SK-N-SH (cell line): ENCODE measurements at regions not wholly inside any gene's neighbourhood (a gene's known extent, or its start where the extent isn't known, plus 50 kb on each side); places are given as distances from the start of the nearest gene placed in this dataset.

Source experiments
- CTCF ChIA-PET: fragments of 300-600, 350-600 bp; formaldehyde crosslinking; extraction: SDS; loops from one replicate; lab custom pipeline; 2021; lab: Yijun Ruan, JAX
- POLR2A ChIA-PET: fragments of 350-600 bp; sonication (Branson Sonifier 250); formaldehyde crosslinking; extraction: SDS; loops from one replicate; lab custom pipeline; 2020; ENCODE audit warnings: antibody characterized with exemption, inconsistent platforms; lab: Yijun Ruan, JAX
- DNase-seq: peaks from one replicate; pipeline ENCODE4 v3.0.0; 2012
- H2AFZ ChIP-seq: fragments of 200-600 bp; sonication (generic); 2 replicates; pipeline ENCODE4 v1.8.1; 2016; ENCODE audit warnings: antibody characterized with exemption, mild to moderate bottlenecking, low read depth
- H3F3A ChIP-seq: fragments of 200-600 bp; sonication (generic); replicated peaks from 2 replicates; pipeline ENCODE3; 2016; ENCODE audit warnings: antibody characterized with exemption, mild to moderate bottlenecking; ENCODE audit not compliant: insufficient read depth
- H3K27ac ChIP-seq, 2 experiments: fragments of 200-500 bp in 1 of 2; fragments of 200-600 bp in 1 of 2; sonication (Bioruptor generic) in 1 of 2; sonication (generic), shearing (Covaris generic) in 1 of 2; 2 replicates each; pipeline versions ENCODE4 v1.5.1 to v1.6.1; 2014 to 2016; ENCODE audit warnings: low read depth in 2 of 2, inconsistent platforms in 1 of 2, low read length in 1 of 2, mild to moderate bottlenecking in 1 of 2, mixed read lengths in 1 of 2
- H3K27me3 ChIP-seq: fragments of 200-600 bp; sonication (generic), shearing (Covaris generic); 2 replicates; pipeline ENCODE4 v1.6.1; 2016; ENCODE audit warnings: mixed run types; ENCODE audit not compliant: insufficient read depth
- H3K36me3 ChIP-seq, 2 experiments: fragments of 200-500 bp in 1 of 2; fragments of 200-600 bp in 1 of 2; sonication (Bioruptor generic) in 1 of 2; sonication (generic) in 1 of 2; replicated peaks in 1 of 2; 2 replicates each; pipeline versions ENCODE3 to v1.5.1; 2014 to 2016; ENCODE audit warnings: low read length in 1 of 2, mild to moderate bottlenecking in 1 of 2; ENCODE audit not compliant: insufficient read depth in 2 of 2, control insufficient read depth in 1 of 2
- H3K4me1 ChIP-seq, 2 experiments: fragments of 200-500 bp in 1 of 2; fragments of 200-600 bp in 1 of 2; sonication (Bioruptor generic) in 1 of 2; sonication (generic), shearing (Covaris generic) in 1 of 2; 2 replicates each; pipeline versions ENCODE4 v1.5.1 to v1.6.1; 2014 to 2016; ENCODE audit warnings: low read depth in 1 of 2, low read length in 1 of 2, mixed run types in 1 of 2; ENCODE audit not compliant: insufficient read depth in 2 of 2, control insufficient read depth in 1 of 2
- H3K4me2 ChIP-seq: fragments of 200-600 bp; sonication (generic), shearing (Covaris generic); 2 replicates; pipeline ENCODE4 v1.6.1; 2017; ENCODE audit warnings: mixed run types
- H3K4me3 ChIP-seq, 2 experiments: fragments of 200-500 bp in 1 of 2; fragments of 200-600 bp in 1 of 2; sonication (Bioruptor generic) in 1 of 2; sonication (generic), shearing (Covaris generic) in 1 of 2; 2 replicates each; pipeline versions ENCODE4 v1.5.1 to v1.8.1; 2014 to 2016; ENCODE audit warnings: low read depth in 2 of 2, inconsistent platforms in 1 of 2, low read length in 1 of 2, mild to moderate bottlenecking in 1 of 2, mixed read lengths in 1 of 2, moderate library complexity in 1 of 2
- H3K79me2 ChIP-seq: fragments of 200-600 bp; sonication (generic); 2 replicates; pipeline ENCODE4 v1.8.1; 2017; ENCODE audit warnings: mild to moderate bottlenecking; ENCODE audit not compliant: insufficient read depth
- H3K9ac ChIP-seq: fragments of 200-600 bp; sonication (generic); 2 replicates; pipeline ENCODE4 v1.6.1; 2017; ENCODE audit warnings: mixed run types
- H3K9me2 ChIP-seq: fragments of 200-600 bp; sonication (generic); 2 replicates; pipeline ENCODE4 v1.6.1; 2017; ENCODE audit warnings: mixed run types
- H3K9me3 ChIP-seq: fragments of 200-600 bp; sonication (generic); 2 replicates; pipeline ENCODE4 v1.6.1; 2017; ENCODE audit warnings: mixed run types, mild to moderate bottlenecking, moderate library complexity
- H4K20me1 ChIP-seq: fragments of 200-600 bp; sonication (generic); 2 replicates; pipeline ENCODE4 v1.6.1; 2017; ENCODE audit warnings: mild to moderate bottlenecking, mixed run types; ENCODE audit not compliant: insufficient read depth
- CHD2 ChIP-seq: fragments of 150-350 bp; IDR thresholded peaks from 2 replicates; pipeline ENCODE4 v1.6.1; 2018; ENCODE audit warnings: low read length; ENCODE audit not compliant: partially characterized antibody
- ELF1 ChIP-seq: IDR thresholded peaks from 2 replicates; pipeline ENCODE4 v1.4.0; 2012
- EP300 ChIP-seq, 2 experiments: IDR thresholded peaks; 2 replicates each; pipeline versions ENCODE4 v1.4.0 to v1.6.1; 2012; ENCODE audit warnings: borderline replicate concordance in 1 of 2, low read depth in 1 of 2, low read length in 1 of 2
- EZH2phosphoT487 ChIP-seq: fragments of 200-600 bp; sonication (generic); IDR thresholded peaks from 2 replicates; pipeline ENCODE4 v1.6.1; 2017; ENCODE audit warnings: low read depth, mixed run types, mild to moderate bottlenecking, antibody characterized with exemption, moderate library complexity, borderline replicate concordance
- FOSL2 ChIP-seq: IDR thresholded peaks from 2 replicates; pipeline ENCODE4 v1.4.0; 2012; ENCODE audit warnings: low read depth, mild to moderate bottlenecking, moderate library complexity, borderline replicate concordance
- FOXJ3 ChIP-seq: sonication (generic); formaldehyde crosslinking; IDR thresholded peaks from 2 replicates; pipeline ENCODE4 v1.5.1; 2020; ENCODE audit warnings: mild to moderate bottlenecking, missing genetic modification reagents
- GATA2 ChIP-seq: sonication (generic); formaldehyde crosslinking; IDR thresholded peaks from 2 replicates; pipeline ENCODE4 v1.5.0; 2020; ENCODE audit warnings: mild to moderate bottlenecking, missing genetic modification reagents
- JUND ChIP-seq: IDR thresholded peaks from 2 replicates; pipeline ENCODE4 v1.4.0; 2012
- MXI1 ChIP-seq: IDR thresholded peaks from 2 replicates; pipeline ENCODE4 v1.6.1; 2012; ENCODE audit warnings: mild to moderate bottlenecking, low read depth, low read length, improper control_type of control experiment
- NFIC ChIP-seq: IDR thresholded peaks from 2 replicates; pipeline ENCODE4 v1.4.0; 2012; ENCODE audit warnings: borderline replicate concordance
- POLR2AphosphoS5 ChIP-seq: IDR thresholded peaks from 2 replicates; pipeline ENCODE4 v1.6.1; 2012; ENCODE audit warnings: low read depth, low read length
- RAD21 ChIP-seq: IDR thresholded peaks from 2 replicates; pipeline ENCODE4 v1.6.1; 2012; ENCODE audit warnings: mild to moderate bottlenecking, low read length
- RFX5 ChIP-seq: IDR thresholded peaks from 2 replicates; pipeline ENCODE4 v1.6.1; 2012; ENCODE audit warnings: mild to moderate bottlenecking, improper control_type of control experiment, low read length
- RXRA ChIP-seq: IDR thresholded peaks from 2 replicates; pipeline ENCODE4 v1.4.0; 2012; ENCODE audit warnings: low read depth, mild to moderate bottlenecking, borderline replicate concordance
- TAF1 ChIP-seq: IDR thresholded peaks from 2 replicates; pipeline ENCODE4 v1.6.1; 2012; ENCODE audit warnings: low read depth, mild to moderate bottlenecking, low read length, moderate library complexity, borderline replicate concordance
- TCF12 ChIP-seq: IDR thresholded peaks from 2 replicates; pipeline ENCODE4 v1.4.0; 2012
- TEAD4 ChIP-seq: IDR thresholded peaks from 2 replicates; pipeline ENCODE4 v1.4.0; 2012; ENCODE audit warnings: mild to moderate bottlenecking, borderline replicate concordance; ENCODE audit not compliant: insufficient read depth
- WGBS: methylation state at CpG from one replicate; pipeline ENCODE4 v1.1.6; 2017; ENCODE audit warnings: low lambda C conversion rate; 5-methylcytosine and 5-hydroxymethylcytosine counted together
- TF ChIP-seq, protein P1 (sequence below): IDR thresholded peaks from 2 replicates; pipeline ENCODE4; 2012
- TF ChIP-seq, protein P2 (sequence below): IDR thresholded peaks from 2 replicates; pipeline ENCODE4 v1.4.0; 2012; ENCODE audit warnings: low read depth

DNA sequence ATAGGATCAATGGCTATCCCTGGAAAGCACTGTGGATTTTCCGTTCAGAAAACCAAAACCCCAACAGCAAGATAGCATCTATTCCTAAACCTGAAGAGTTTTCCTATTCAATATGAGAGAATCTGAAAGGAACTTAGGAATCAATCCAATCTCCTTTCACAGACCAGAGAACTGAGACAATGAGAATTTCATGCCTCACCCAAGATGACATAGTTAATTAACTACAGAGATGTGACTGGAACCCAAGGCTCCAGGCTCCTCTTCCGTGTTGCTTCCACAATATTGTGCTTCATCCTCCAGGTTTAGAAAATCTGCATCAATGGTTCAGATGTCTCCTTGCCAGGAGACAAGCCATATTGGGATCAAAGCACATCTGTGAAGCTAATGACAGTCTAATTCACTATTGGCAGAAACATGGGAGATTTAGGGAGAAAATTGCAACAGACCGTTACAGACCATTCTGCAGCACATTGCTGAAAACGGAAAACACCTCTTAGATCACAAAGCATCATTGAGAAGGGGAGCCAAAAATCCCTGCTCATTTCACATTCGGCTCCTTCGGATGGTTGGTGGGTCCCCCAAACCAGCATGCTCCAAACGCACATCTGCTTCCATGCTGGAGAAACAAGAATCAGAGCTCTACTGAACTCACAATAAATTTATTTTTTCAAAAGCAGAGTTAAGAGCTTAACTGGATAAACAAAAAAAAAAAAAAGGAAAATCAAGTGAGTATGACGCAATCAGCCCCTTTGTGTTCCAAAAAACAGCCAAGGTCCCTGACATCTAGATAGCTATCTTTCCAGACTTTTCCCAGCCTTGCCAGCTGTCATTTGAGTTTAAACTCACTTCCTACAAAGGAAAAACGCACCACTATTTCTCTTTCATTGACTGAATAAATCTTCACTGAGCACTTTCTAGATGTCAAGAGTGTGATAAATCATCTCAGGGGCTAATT, 290.3 kb downstream of the C1D start:
- Histone ChIP-seq H4K20me1 (no peaks in the 10 kb centered on the region), H3K9me2 (no peaks in the 10 kb centered on the region), H3K79me2 (no peaks in the 10 kb centered on the region; the same call in 1 of the 2 replicates), H3K36me3 (no peaks in the 10 kb centered on the region), H3F3A (no peaks in the 10 kb centered on the region), H2AFZ (no peak overlapping the region), H3K4me2 (no peak overlapping the region), H3K27me3 (no peaks in the 10 kb centered on the region), H3K27ac (no peak overlapping the region; a peak in 1 of 4 replicates), H3K9me3 (no peaks in the 10 kb centered on the region), H3K4me1 (peaks cover 0 to 14% of the 10 kb centered on the region in 2 experiments; a peak in 2 of 4 replicates), H3K4me3 (no peak overlapping the region), H3K9ac (no peak overlapping the region)
- 78% methylated on average over 9 of the region's 9 CpGs for WGBS
- ChIA-PET POLR2A (no interaction called here), CTCF (interaction anchor here (1.9 kb wide), 1 partner anchor 9 kb away, joined by 4 read pairs; no protein-coding TSS in a partner anchor)
- DNase-seq = no peak
- TF ChIP-seq, protein P1, sequence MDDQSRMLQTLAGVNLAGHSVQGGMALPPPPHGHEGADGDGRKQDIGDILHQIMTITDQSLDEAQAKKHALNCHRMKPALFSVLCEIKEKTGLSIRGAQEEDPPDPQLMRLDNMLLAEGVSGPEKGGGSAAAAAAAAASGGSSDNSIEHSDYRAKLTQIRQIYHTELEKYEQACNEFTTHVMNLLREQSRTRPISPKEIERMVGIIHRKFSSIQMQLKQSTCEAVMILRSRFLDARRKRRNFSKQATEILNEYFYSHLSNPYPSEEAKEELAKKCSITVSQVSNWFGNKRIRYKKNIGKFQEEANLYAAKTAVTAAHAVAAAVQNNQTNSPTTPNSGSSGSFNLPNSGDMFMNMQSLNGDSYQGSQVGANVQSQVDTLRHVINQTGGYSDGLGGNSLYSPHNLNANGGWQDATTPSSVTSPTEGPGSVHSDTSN = peak; percentile 16; the same call in 1 of the 2 replicates
- TF ChIP-seq POLR2AphosphoS5 = no peak
- TF ChIP-seq TCF12 = 0 out of 2 replicates have a peak, but pooled peaks have one; percentile 19

DNA sequence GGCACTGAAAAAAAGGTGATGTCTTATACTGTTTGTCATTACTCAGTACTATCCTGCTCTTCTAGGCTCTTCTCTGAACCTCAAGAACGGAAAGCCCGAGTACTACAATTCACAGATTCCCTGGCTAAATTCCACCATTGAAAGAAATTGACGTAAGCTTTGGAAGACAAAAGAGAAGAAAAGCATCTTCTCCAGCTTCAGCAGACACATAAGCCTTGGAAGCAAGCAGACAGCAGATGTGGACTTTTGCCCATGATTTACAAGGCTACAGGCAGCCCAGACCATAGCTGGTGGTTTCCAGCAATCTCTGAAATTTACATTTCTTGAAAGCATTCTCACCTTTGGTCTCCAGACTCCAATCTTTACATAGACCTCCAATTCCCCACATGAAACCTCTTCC, 289.0 kb downstream of the C1D start:
- TF ChIP-seq TAF1 (no peak), TEAD4 (no peak), RAD21 (no peak), FOXJ3 (CRISPR knock-in tag) (no peak), ELF1 (no peak), FOSL2 (no peak), RFX5 (no peak), CHD2 (no peak), MXI1 (no peak), NFIC (no peak), GATA2 (CRISPR knock-in tag) (no peak), RXRA (no peak), EZH2phosphoT487 (no peak), EP300 (IDR thresholded peaks at IDR 0.05; ENCODE audit: borderline replicate concordance in 1 of 2, low read depth in 1 of 2, low read length in 1 of 2) (no peak), TCF12 (no peak), JUND (no peak)
- TF ChIP-seq, protein P2, sequence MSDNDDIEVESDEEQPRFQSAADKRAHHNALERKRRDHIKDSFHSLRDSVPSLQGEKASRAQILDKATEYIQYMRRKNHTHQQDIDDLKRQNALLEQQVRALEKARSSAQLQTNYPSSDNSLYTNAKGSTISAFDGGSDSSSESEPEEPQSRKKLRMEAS = no peak

More for the DNA sequence above, 289.0 kb downstream of the C1D start:
- Histone ChIP-seq H3K36me3 (no peaks in the 10 kb centered on the region), H3K27ac (no peak overlapping the region; a peak in 1 of 4 replicates), H3K9me2 (no peaks in the 10 kb centered on the region), H3K4me3 (no peak overlapping the region), H4K20me1 (no peaks in the 10 kb centered on the region), H3K4me2 (no peak overlapping the region), H3K27me3 (no peaks in the 10 kb centered on the region), H3F3A (no peaks in the 10 kb centered on the region), H3K9me3 (no peaks in the 10 kb centered on the region), H2AFZ (no peak overlapping the region), H3K79me2 (no peaks in the 10 kb centered on the region; the same call in 1 of the 2 replicates), H3K9ac (no peak overlapping the region), H3K4me1 (peaks cover 0 to 14% of the 10 kb centered on the region in 2 experiments; a peak in 2 of 4 replicates)
- CTCF ChIA-PET = interaction anchor here (0.9 to 1.9 kb wide), 6 partner anchors 8 to 257 kb away, joined by 3 to 4 read pairs (median 3); no protein-coding TSS in a partner anchor
- DNase-seq = no peak
- 80% methylated on average over 3 of the region's 3 CpGs for WGBS
- POLR2A ChIA-PET = no interaction called here
